ENCODE measurements at regions not wholly inside any gene's neighbourhood (a gene's known extent, or its start where the extent isn't known, plus 50 kb on each side); places are given as distances from the start of the nearest gene placed in this dataset.
A peak's percentile ranks its signal among the peaks of the same experiment; 100 is the strongest.

GRCh38 chr3:111414531-111414930 is 127.5 kb upstream of the CD96 start:
- ATAC-seq (ENCODE audit: low read depth) (no peak), DNase-seq (ENCODE audit: low spot score) (no peak)
- no peaks in the 10 kb centered on the region for H3K36me3 ChIP-seq (ENCODE audit: low read depth)
- no peaks in the 10 kb centered on the region for H3K4me1 ChIP-seq (ENCODE audit: insufficient read depth, poor library complexity, severe bottlenecking)
- no peaks in the 10 kb centered on the region for H3K9me3 ChIP-seq (ENCODE audit: severe bottlenecking)
- TF ChIP-seq CTCF (IDR thresholded peaks at IDR 0.05; ENCODE audit: poor library complexity, severe bottlenecking) = no peak
- H3K4me3 ChIP-seq (ENCODE audit: severe bottlenecking) = no peak overlapping the region
- no peaks in the 10 kb centered on the region for H3K27me3 ChIP-seq (ENCODE audit: insufficient read depth, poor library complexity, severe bottlenecking)
- H3K27ac ChIP-seq (ENCODE audit: poor library complexity, severe bottlenecking) = no peak overlapping the region

GRCh38 chr3:111415018-111415417 is 127.0 kb upstream of the CD96 start:
- H3K4me3 ChIP-seq (ENCODE audit: severe bottlenecking) = no peak overlapping the region
- no peak for TF ChIP-seq CTCF (IDR thresholded peaks at IDR 0.05; ENCODE audit: poor library complexity, severe bottlenecking)
- ATAC-seq (ENCODE audit: low read depth) = no peak
- peaks cover 2% of the 10 kb centered on the region for H3K27me3 ChIP-seq (ENCODE audit: insufficient read depth, poor library complexity, severe bottlenecking)
- no peaks in the 10 kb centered on the region for H3K9me3 ChIP-seq (ENCODE audit: severe bottlenecking)
- H3K27ac ChIP-seq (ENCODE audit: poor library complexity, severe bottlenecking) = no peak overlapping the region
- no peak for DNase-seq (ENCODE audit: low spot score)
- H3K36me3 ChIP-seq (ENCODE audit: low read depth) = no peaks in the 10 kb centered on the region
- H3K4me1 ChIP-seq (ENCODE audit: insufficient read depth, poor library complexity, severe bottlenecking) = no peaks in the 10 kb centered on the region

- Histone ChIP-seq H3K27ac (ENCODE audit: poor library complexity, severe bottlenecking) (no peak overlapping the region), H3K4me1 (ENCODE audit: insufficient read depth, poor library complexity, severe bottlenecking) (no peaks in the 10 kb centered on the region), H3K4me3 (ENCODE audit: severe bottlenecking) (no peak overlapping the region), H3K9me3 (ENCODE audit: severe bottlenecking) (no peaks in the 10 kb centered on the region), H3K36me3 (ENCODE audit: low read depth) (no peaks in the 10 kb centered on the region), H3K27me3 (ENCODE audit: insufficient read depth, poor library complexity, severe bottlenecking) (peaks cover 4% of the 10 kb centered on the region)
- TF ChIP-seq CTCF (IDR thresholded peaks at IDR 0.05; ENCODE audit: poor library complexity, severe bottlenecking) = no peak
- ATAC-seq (ENCODE audit: low read depth) (no peak), DNase-seq (ENCODE audit: low spot score) (no peak)
These were observed 123.6 kb upstream of the CD96 start for GRCh38 chr3:111418391-111418790.

GRCh38 chr3:111428301-111428700 is 113.7 kb upstream of the CD96 start:
- H3K36me3 ChIP-seq (ENCODE audit: low read depth) = no peaks in the 10 kb centered on the region
- H3K27me3 ChIP-seq (ENCODE audit: insufficient read depth, poor library complexity, severe bottlenecking) = no peaks in the 10 kb centered on the region
- no peaks in the 10 kb centered on the region for H3K9me3 ChIP-seq (ENCODE audit: severe bottlenecking)
- ATAC-seq (ENCODE audit: low read depth) (no peak), DNase-seq (ENCODE audit: low spot score) (no peak)
- no peak overlapping the region for H3K27ac ChIP-seq (ENCODE audit: poor library complexity, severe bottlenecking)
- TF ChIP-seq CTCF (IDR thresholded peaks at IDR 0.05; ENCODE audit: poor library complexity, severe bottlenecking) = no peak
- H3K4me3 ChIP-seq (ENCODE audit: severe bottlenecking) = no peak overlapping the region
- no peaks in the 10 kb centered on the region for H3K4me1 ChIP-seq (ENCODE audit: insufficient read depth, poor library complexity, severe bottlenecking)

GRCh38 chr3:111434941-111435622 is 106.9 kb upstream of the CD96 start:
- no peak for DNase-seq (ENCODE audit: low spot score)
- Histone ChIP-seq H3K27ac (ENCODE audit: poor library complexity, severe bottlenecking) (no peak overlapping the region), H3K4me1 (ENCODE audit: insufficient read depth, poor library complexity, severe bottlenecking) (no peaks in the 10 kb centered on the region), H3K4me3 (ENCODE audit: severe bottlenecking) (no peak overlapping the region), H3K36me3 (ENCODE audit: low read depth) (no peaks in the 10 kb centered on the region), H3K9me3 (ENCODE audit: severe bottlenecking) (no peaks in the 10 kb centered on the region), H3K27me3 (ENCODE audit: insufficient read depth, poor library complexity, severe bottlenecking) (no peaks in the 10 kb centered on the region)
- TF ChIP-seq CTCF (IDR thresholded peaks at IDR 0.05; ENCODE audit: poor library complexity, severe bottlenecking) = no peak
- 0 out of 3 replicates have a peak, but pooled peaks have one; percentile 33 for ATAC-seq (ENCODE audit: low read depth)
